Psoas muscle (tissue), 7 donors: ENCODE measurements at regions not wholly inside any gene's neighbourhood (a gene's known extent, or its start where the extent isn't known, plus 50 kb on each side); places are given as distances from the start of the nearest gene placed in this dataset.

ENCODE experiments used
- ATAC-seq, 4 donors: fragments of 200-7000 bp; cut with Tn5 transposase; one replicate each; pipeline ENCODE4 v1.9.1; 2020; ENCODE audit warnings: moderate library complexity in 3 of 4, mild to moderate bottlenecking in 2 of 4
- DNase-seq, 2 donors: peaks; one replicate each; pipeline ENCODE4 v3.0.0-alpha.2; 2020
- H3K27ac ChIP-seq: fragments of 200-600 bp; one replicate; pipeline ENCODE4 v1.8.0; 2022
- H3K27me3 ChIP-seq, 3 donors: fragments of 200-600 bp in 1 of 3; one replicate each; pipeline versions ENCODE4 v1.6.1 to v1.8.0; 2013 to 2022; ENCODE audit warnings: low read length in 2 of 3, mild to moderate bottlenecking in 2 of 3, moderate library complexity in 1 of 3; ENCODE audit not compliant: insufficient read depth in 3 of 3
- H3K36me3 ChIP-seq, 2 donors: fragments of 200-600 bp in 1 of 2; one replicate each; pipeline versions ENCODE4 v1.6.1 to v1.8.0; 2013 to 2022; ENCODE audit warnings: low read depth in 1 of 2, mild to moderate bottlenecking in 1 of 2, moderate library complexity in 1 of 2; ENCODE audit not compliant: insufficient read depth in 1 of 2
- H3K4me1 ChIP-seq: fragments of 200-600 bp; one replicate; pipeline ENCODE4 v1.8.0; 2022
- H3K4me3 ChIP-seq: fragments of 200-600 bp; one replicate; pipeline ENCODE4 v1.8.0; 2022; ENCODE audit warnings: mild to moderate bottlenecking
- H3K9me3 ChIP-seq: fragments of 200-600 bp; one replicate; pipeline ENCODE4 v1.8.0; 2022
- WGBS, 3 donors: extraction: QIAGEN DNeasy Blood & Tissue Kit; methylation state at CpG; one replicate each; pipeline versions ENCODE4 v1.1.6 to v1.1.7; 2013; 5-methylcytosine and 5-hydroxymethylcytosine counted together
- intact Hi-C, 2 donors: fragments of 100-400 bp; cut with DNase I; formaldehyde crosslinking; loops; one replicate each; pipeline versions ENCODE4 v1.11.0 to v1.14.2; 2022
- TF ChIP-seq, protein P1 (sequence below): fragments of 200-600 bp; IDR thresholded peaks from one replicate; pipeline ENCODE4 v1.8.0; 2022; ENCODE audit warnings: antibody characterized with exemption
- donor health status: healthy with polysubstance abuse.
- donor health status: DM: no; HTN: no; CAD: no; lungs with moderate emphysema.
- donor health status: Bipolar disorder and iron deficiency.
- donor health status: healthy.
- donor health status: DM: yes; HTN: yes; CAD: no.
- donor health status: DM: no; HTN: no; CAD: no.
- donor health status: DM: yes; HTN: yes; CAD: no.

DNA sequence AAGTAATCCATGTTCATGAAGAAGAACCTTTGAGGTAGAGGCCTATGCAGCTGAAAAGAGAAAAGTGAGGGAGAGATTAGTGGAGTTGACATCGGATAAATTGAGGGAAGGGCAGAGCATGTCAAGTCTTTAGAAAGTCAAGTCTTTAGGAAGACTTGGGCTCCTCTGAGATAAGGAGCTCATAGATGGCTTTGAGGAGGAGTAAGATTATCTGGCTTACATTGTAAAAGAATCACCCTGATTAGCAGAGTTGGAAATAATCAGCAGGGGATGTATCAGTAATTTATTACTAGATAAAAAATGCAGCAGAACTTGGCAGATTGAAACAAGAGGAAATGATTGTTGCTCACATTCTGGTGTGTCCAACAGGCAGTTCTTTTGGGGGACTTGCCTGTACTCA is 727.2 kb upstream of the WWC1 start:
- H3K4me1 ChIP-seq = no peaks in the 10 kb centered on the region
- ATAC-seq (no peak), DNase-seq (no peak)
- 84 to 96% (median 87%) methylated on average over 1 of the region's 1 CpG for WGBS, 3 donors
- H3K27me3 ChIP-seq = no peaks in the 10 kb centered on the region
- H3K4me3 ChIP-seq = no peak overlapping the region
- no peaks in the 10 kb centered on the region for H3K9me3 ChIP-seq
- H3K36me3 ChIP-seq = no peaks in the 10 kb centered on the region
- TF ChIP-seq, protein P1, sequence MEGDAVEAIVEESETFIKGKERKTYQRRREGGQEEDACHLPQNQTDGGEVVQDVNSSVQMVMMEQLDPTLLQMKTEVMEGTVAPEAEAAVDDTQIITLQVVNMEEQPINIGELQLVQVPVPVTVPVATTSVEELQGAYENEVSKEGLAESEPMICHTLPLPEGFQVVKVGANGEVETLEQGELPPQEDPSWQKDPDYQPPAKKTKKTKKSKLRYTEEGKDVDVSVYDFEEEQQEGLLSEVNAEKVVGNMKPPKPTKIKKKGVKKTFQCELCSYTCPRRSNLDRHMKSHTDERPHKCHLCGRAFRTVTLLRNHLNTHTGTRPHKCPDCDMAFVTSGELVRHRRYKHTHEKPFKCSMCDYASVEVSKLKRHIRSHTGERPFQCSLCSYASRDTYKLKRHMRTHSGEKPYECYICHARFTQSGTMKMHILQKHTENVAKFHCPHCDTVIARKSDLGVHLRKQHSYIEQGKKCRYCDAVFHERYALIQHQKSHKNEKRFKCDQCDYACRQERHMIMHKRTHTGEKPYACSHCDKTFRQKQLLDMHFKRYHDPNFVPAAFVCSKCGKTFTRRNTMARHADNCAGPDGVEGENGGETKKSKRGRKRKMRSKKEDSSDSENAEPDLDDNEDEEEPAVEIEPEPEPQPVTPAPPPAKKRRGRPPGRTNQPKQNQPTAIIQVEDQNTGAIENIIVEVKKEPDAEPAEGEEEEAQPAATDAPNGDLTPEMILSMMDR = no peak
- H3K27ac ChIP-seq = no peak overlapping the region
- intact Hi-C loops = no loop called here

DNA sequence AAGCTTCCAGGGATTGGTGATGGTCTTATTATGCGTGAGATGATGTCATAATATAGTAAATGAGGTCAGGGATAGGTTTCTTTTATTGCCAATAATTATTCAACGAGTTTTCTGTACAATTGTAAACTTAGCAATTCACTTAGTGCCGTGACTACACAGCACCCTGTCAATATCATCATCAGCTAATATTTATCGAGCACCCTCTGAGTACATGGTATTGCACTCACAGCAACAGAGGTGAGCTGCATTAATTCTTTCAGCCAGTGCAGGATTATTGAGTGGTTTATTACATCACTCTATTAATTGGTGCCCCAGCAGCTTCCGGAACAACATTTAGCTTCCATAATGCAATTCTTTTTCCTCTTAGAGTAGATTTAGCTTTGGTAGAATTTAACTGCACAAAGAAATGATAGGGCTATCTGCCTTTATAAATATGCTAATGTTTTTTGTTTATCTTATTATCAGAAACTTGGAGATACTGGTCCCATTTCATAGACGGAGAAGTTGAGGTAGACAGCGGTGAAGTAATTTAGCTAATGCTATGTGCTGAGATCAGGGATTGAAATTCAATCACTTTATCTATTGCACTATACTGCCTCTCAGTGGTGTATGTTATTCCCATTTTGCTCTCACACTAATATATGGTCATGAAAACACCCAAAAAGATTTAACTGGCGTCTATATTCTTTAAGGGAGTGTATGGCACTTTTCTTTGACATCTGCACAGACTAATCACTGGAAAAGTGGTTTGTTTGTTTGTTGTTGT is 726.1 kb upstream of the WWC1 start:
- Histone ChIP-seq H3K27ac (no peak overlapping the region), H3K36me3 (no peaks in the 10 kb centered on the region), H3K9me3 (no peaks in the 10 kb centered on the region), H3K27me3 (no peaks in the 10 kb centered on the region), H3K4me1 (no peaks in the 10 kb centered on the region), H3K4me3 (no peak overlapping the region)
- no peak for DNase-seq
- TF ChIP-seq, protein P1 = no peak
- no peak for ATAC-seq
- intact Hi-C loops = no loop called here
- WGBS, 3 donors = 79 to 80% (median 79%) methylated on average over 8 of the region's 8 CpGs

DNA sequence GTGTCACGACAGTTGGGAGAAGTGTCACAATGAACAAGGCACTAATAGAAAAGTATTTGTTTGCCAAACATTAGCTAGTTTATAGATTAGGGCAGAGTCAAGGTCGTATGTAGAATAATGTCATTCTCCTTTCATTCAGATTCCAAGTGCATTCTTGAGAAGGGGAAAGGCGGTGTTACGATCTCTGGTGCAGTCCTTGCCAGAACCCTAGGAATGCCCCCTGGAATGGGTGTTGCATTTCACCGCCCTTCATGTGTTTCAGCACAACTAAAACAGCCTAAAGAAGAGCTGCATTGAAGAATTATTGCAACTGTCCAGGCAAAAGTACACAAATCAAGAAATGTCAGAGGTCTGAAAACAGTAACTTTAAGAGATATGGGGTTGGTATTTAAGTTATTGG is 721.0 kb upstream of the WWC1 start:
- no peaks in the 10 kb centered on the region for H3K9me3 ChIP-seq
- no peaks in the 10 kb centered on the region for H3K4me1 ChIP-seq
- H3K4me3 ChIP-seq = no peak overlapping the region
- intact Hi-C loops = no loop called here
- DNase-seq = no peak
- no peak for ATAC-seq
- H3K27me3 ChIP-seq = peaks cover 0 to 3% (median 0%) of the 10 kb centered on the region in 3 donors
- TF ChIP-seq, protein P1 = no peak
- WGBS, 3 donors = 48 to 54% (median 52%) methylated on average over 5 of the region's 5 CpGs
- H3K27ac ChIP-seq = no peak overlapping the region
- H3K36me3 ChIP-seq = no peaks in the 10 kb centered on the region

DNA sequence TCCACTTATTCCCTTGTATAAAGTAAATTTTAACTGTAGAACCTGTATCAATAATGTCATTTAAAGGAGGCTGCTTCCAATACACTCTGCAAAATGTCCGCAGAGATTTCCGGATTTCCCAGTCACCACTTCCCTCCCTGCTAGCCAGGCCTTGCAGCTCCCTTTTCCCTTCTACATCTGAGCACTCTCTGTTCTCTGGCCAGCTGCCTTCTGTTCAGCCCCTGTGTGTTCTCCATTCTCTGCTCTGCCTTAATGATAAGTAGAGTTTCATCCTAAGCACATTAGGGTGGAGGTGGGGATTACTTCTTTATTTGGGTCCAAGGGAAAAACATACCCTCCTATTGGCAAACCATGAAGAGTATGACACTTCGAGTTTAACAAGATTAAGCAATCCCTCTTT is 719.6 kb upstream of the WWC1 start:
- WGBS, 3 donors = 70 to 83% (median 74%) methylated on average over 3 of the region's 3 CpGs
- no peaks in the 10 kb centered on the region for H3K9me3 ChIP-seq
- H3K27me3 ChIP-seq = peaks cover 0 to 3% (median 0%) of the 10 kb centered on the region in 3 donors
- intact Hi-C loops = no loop called here
- no peak for DNase-seq
- no peaks in the 10 kb centered on the region for H3K4me1 ChIP-seq
- H3K27ac ChIP-seq = no peak overlapping the region
- TF ChIP-seq, protein P1 = no peak
- ATAC-seq = no peak
- H3K36me3 ChIP-seq = no peaks in the 10 kb centered on the region
- no peak overlapping the region for H3K4me3 ChIP-seq
